Activated CD4-positive, alpha-beta T cell treated with anti-CD3 and anti-CD28 coated beads, Interleukin-2, amount 10 ng/mL, durations not matched to agents 24 days and 14 days (primary cell): ENCODE measurements at regions not wholly inside any gene's neighbourhood (a gene's known extent, or its start where the extent isn't known, plus 50 kb on each side); places are given as distances from the start of the nearest gene placed in this dataset.
"Not testable (repeated sequence)": the region's sequence is repeated elsewhere in the genome, so short reads cannot be mapped to it uniquely, and the experiment has no call there.

Source experiments
- DNase-seq: peaks from one replicate; pipeline ENCODE4 v3.0.0; 2022
- H3K27ac Mint-ChIP-seq: one replicate; pipeline ENCODE4 v1.8.0; 2022; ENCODE audit warnings: mild to moderate bottlenecking, mixed read lengths
- H3K27me3 Mint-ChIP-seq: one replicate; pipeline ENCODE4 v1.8.0; 2022; ENCODE audit warnings: mixed read lengths
- H3K36me3 Mint-ChIP-seq: one replicate; pipeline ENCODE4 v1.8.0; 2022; ENCODE audit warnings: low read depth, mild to moderate bottlenecking, mixed read lengths
- H3K4me1 Mint-ChIP-seq: one replicate; pipeline ENCODE4 v1.8.0; 2021; ENCODE audit warnings: mixed read lengths
- H3K4me3 Mint-ChIP-seq: one replicate; pipeline ENCODE4 v1.8.0; 2022; ENCODE audit warnings: mild to moderate bottlenecking, moderate library complexity, mixed read lengths
- H3K9me3 Mint-ChIP-seq: one replicate; pipeline ENCODE4 v1.8.0; 2021; ENCODE audit warnings: mixed read lengths
- intact Hi-C: fragments of 100-400 bp; cut with micrococcal nuclease; formaldehyde crosslinking; loops from one replicate; pipeline ENCODE4 v1.15.1; 2023

GRCh38 chr4:110867981-110868720, 245.3 kb upstream of the PITX2 start:
- Mint-ChIP-seq H3K4me3 (no peak overlapping the region), H3K36me3 (no peaks in the 10 kb centered on the region), H3K27ac (no peak overlapping the region), H3K27me3 (no peaks in the 10 kb centered on the region), H3K9me3 (peaks cover 4% of the 10 kb centered on the region), H3K4me1 (no peaks in the 10 kb centered on the region)
- intact Hi-C loops, result no loop called here
- no peak for DNase-seq

GRCh38 chr4:110869114-110869513, 246.2 kb upstream of the PITX2 start:
- no peak for DNase-seq
- no peaks in the 10 kb centered on the region for H3K4me1 Mint-ChIP-seq
- H3K27ac Mint-ChIP-seq, result no peak overlapping the region
- intact Hi-C loops, result no loop called here
- no peak overlapping the region for H3K4me3 Mint-ChIP-seq
- no peaks in the 10 kb centered on the region for H3K36me3 Mint-ChIP-seq
- H3K9me3 Mint-ChIP-seq, result peaks cover 4% of the 10 kb centered on the region
- no peaks in the 10 kb centered on the region for H3K27me3 Mint-ChIP-seq

DNA sequence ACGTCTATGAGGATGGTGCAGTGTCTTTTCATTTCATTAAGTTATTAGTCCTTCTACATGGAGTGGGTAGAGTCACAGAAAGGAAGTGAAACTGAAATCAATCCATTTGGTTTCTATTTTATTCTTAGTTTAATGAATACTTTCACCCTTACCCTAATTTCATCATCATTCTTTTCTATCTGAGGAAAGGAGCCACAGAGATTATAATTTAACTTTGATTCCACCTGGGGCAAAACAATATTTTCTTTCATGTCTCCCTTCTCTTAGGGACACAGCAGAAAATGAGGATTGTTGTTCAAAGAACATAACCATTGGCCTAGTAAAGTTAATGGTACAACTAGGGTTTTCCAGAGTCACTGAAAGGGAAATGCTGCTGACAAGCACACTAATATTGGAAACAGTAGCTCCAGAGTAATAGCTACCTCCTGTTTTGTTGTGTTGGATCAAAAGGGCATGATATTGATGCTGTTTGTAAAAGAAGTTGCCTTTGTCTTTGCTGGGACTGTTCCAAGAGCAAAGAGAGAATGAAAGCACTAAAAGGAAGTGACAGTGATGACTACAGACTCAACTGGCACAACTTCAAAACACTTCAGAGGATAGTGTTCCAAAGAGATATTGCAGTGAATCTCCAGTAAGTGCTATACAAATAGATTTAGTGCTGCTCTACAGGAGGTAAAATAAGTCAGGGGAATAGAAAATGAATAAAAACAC, 247.1 kb upstream of the PITX2 start:
- no peak overlapping the region for H3K4me3 Mint-ChIP-seq
- intact Hi-C loops, result no loop called here
- H3K27ac Mint-ChIP-seq, result no peak overlapping the region
- H3K4me1 Mint-ChIP-seq, result no peaks in the 10 kb centered on the region
- no peak for DNase-seq
- no peaks in the 10 kb centered on the region for H3K27me3 Mint-ChIP-seq
- no peaks in the 10 kb centered on the region for H3K36me3 Mint-ChIP-seq
- H3K9me3 Mint-ChIP-seq, result peaks cover 4% of the 10 kb centered on the region

GRCh38 chr4:110876214-110876613, 253.3 kb upstream of the PITX2 start:
- H3K4me3 Mint-ChIP-seq, H3K36me3 Mint-ChIP-seq, H3K4me1 Mint-ChIP-seq, H3K27me3 Mint-ChIP-seq, H3K27ac Mint-ChIP-seq, intact Hi-C loops, H3K9me3 Mint-ChIP-seq, DNase-seq: not testable (repeated sequence)

GRCh38 chr4:110876866-110877265, 254.0 kb upstream of the PITX2 start:
- intact Hi-C loops, result no loop called here
- no peaks in the 10 kb centered on the region for H3K9me3 Mint-ChIP-seq
- H3K4me3 Mint-ChIP-seq, result no peak overlapping the region
- H3K36me3 Mint-ChIP-seq, result no peaks in the 10 kb centered on the region
- H3K4me1 Mint-ChIP-seq, result no peaks in the 10 kb centered on the region
- H3K27me3 Mint-ChIP-seq, result no peaks in the 10 kb centered on the region
- DNase-seq, result no peak
- H3K27ac Mint-ChIP-seq, result no peak overlapping the region

- no peaks in the 10 kb centered on the region for H3K9me3 Mint-ChIP-seq
- no peak for DNase-seq
- H3K4me1 Mint-ChIP-seq, result no peaks in the 10 kb centered on the region
- no peaks in the 10 kb centered on the region for H3K36me3 Mint-ChIP-seq
- H3K27me3 Mint-ChIP-seq, result no peaks in the 10 kb centered on the region
- intact Hi-C loops, result no loop called here
- H3K4me3 Mint-ChIP-seq, result no peak overlapping the region
- H3K27ac Mint-ChIP-seq, result no peak overlapping the region
These were observed 255.0 kb upstream of the PITX2 start for GRCh38 chr4:110877778-110878370.

DNA sequence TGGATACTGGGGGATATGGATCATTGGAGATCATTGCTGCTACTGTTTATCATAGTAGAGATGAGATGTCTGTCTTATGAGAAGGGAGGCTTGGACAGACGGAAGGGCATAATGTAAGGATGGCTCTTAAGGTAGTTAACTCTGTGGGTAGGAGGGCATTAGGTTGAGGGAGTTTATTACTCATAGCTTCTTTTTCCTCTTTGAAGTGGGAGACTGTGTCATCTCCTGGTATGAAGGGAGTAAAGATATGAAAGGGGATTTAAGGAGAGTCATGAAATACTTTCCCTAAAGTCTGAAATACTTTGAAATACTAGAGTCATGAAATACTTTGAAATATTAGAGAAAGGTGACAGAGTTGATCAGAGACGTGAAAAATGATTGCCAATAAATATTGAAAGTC, 255.5 kb upstream of the PITX2 start:
- Mint-ChIP-seq H3K27me3 (no peaks in the 10 kb centered on the region), H3K36me3 (no peaks in the 10 kb centered on the region), H3K4me3 (no peak overlapping the region), H3K27ac (no peak overlapping the region), H3K4me1 (no peaks in the 10 kb centered on the region), H3K9me3 (no peaks in the 10 kb centered on the region)
- intact Hi-C loops, result no loop called here
- DNase-seq, result no peak

DNA sequence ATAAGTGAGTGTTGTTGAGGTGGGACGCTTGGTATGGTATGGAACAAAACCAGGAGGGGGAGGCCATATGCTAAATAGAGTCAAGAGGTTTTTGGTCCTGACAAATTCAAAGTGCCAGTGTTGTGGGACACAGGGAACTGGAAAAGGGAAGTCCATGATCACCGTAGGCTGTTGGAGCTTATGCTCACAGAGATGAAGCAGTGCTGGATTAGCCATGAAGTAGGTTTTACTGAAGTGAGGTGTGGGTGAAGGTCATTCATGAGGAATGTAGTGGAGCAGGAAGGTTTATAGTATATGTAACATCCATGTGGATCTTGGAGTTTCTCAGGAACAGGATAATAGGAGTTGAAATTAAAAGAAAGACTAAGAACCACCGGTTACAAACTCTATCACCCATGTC, 256.1 kb upstream of the PITX2 start:
- H3K27me3 Mint-ChIP-seq, result no peaks in the 10 kb centered on the region
- no peak for DNase-seq
- no peaks in the 10 kb centered on the region for H3K36me3 Mint-ChIP-seq
- intact Hi-C loops, result no loop called here
- no peaks in the 10 kb centered on the region for H3K4me1 Mint-ChIP-seq
- no peaks in the 10 kb centered on the region for H3K9me3 Mint-ChIP-seq
- H3K27ac Mint-ChIP-seq, result no peak overlapping the region
- H3K4me3 Mint-ChIP-seq, result no peak overlapping the region

DNA sequence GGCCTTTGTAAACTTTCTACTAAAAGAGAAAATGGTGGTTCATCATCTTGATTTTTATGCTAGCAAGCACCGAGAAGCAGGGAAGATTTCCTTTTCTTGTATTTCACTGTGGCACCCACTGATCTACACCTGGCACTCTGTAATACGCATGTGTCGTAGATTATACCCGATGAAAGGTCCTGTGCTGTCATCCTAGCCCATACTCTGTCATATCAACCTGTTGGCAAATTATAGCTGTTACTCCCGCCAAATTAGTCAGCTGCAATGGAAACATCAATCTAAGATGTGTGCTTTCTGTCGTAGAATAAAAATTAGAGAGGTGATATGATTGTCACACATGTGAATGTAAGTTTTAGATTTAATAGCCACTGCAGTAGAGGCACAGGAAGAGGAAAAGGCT, 263.4 kb upstream of the PITX2 start:
- no peak for DNase-seq
- Mint-ChIP-seq H3K36me3 (no peaks in the 10 kb centered on the region), H3K4me1 (no peaks in the 10 kb centered on the region), H3K27me3 (no peaks in the 10 kb centered on the region), H3K4me3 (no peak overlapping the region), H3K27ac (no peak overlapping the region), H3K9me3 (no peaks in the 10 kb centered on the region)
- intact Hi-C loops, result no loop called here

GRCh38 chr4:110886856-110887255, 264.0 kb upstream of the PITX2 start:
- intact Hi-C loops, result no loop called here
- H3K9me3 Mint-ChIP-seq, result no peaks in the 10 kb centered on the region
- no peak for DNase-seq
- no peak overlapping the region for H3K4me3 Mint-ChIP-seq
- H3K4me1 Mint-ChIP-seq, result no peaks in the 10 kb centered on the region
- no peaks in the 10 kb centered on the region for H3K27me3 Mint-ChIP-seq
- H3K27ac Mint-ChIP-seq, result no peak overlapping the region
- H3K36me3 Mint-ChIP-seq, result no peaks in the 10 kb centered on the region

DNA sequence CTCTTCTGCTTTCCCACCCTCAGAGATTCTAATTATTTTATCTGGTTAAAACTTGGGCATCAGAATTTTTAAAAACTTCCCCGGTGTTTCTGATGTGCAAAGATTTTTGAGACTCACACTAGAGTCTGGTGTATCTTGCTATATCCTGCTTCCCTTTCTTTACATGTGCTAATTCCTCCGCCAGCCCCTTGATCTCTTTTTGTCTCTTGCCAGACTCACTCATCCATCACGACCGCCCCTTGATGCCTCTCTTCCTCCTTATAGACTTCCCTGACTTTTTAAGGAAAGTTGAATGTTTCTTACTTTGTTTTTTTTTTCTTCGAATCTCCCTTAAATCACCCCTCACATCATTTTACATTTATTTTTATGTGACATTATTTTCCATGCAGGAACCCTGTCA, 274.9 kb upstream of the PITX2 start:
- no peak for DNase-seq
- no peaks in the 10 kb centered on the region for H3K4me1 Mint-ChIP-seq
- H3K27me3 Mint-ChIP-seq, result no peaks in the 10 kb centered on the region
- no peaks in the 10 kb centered on the region for H3K36me3 Mint-ChIP-seq
- no peak overlapping the region for H3K4me3 Mint-ChIP-seq
- H3K9me3 Mint-ChIP-seq, result no peaks in the 10 kb centered on the region
- no peak overlapping the region for H3K27ac Mint-ChIP-seq
- intact Hi-C loops, result no loop called here

GRCh38 chr4:110898290-110898689, 275.4 kb upstream of the PITX2 start:
- no peaks in the 10 kb centered on the region for H3K9me3 Mint-ChIP-seq
- H3K4me1 Mint-ChIP-seq, result no peaks in the 10 kb centered on the region
- H3K27me3 Mint-ChIP-seq, result no peaks in the 10 kb centered on the region
- no peak overlapping the region for H3K27ac Mint-ChIP-seq
- no peak overlapping the region for H3K4me3 Mint-ChIP-seq
- no peak for DNase-seq
- no peaks in the 10 kb centered on the region for H3K36me3 Mint-ChIP-seq
- intact Hi-C loops, result no loop called here

DNA sequence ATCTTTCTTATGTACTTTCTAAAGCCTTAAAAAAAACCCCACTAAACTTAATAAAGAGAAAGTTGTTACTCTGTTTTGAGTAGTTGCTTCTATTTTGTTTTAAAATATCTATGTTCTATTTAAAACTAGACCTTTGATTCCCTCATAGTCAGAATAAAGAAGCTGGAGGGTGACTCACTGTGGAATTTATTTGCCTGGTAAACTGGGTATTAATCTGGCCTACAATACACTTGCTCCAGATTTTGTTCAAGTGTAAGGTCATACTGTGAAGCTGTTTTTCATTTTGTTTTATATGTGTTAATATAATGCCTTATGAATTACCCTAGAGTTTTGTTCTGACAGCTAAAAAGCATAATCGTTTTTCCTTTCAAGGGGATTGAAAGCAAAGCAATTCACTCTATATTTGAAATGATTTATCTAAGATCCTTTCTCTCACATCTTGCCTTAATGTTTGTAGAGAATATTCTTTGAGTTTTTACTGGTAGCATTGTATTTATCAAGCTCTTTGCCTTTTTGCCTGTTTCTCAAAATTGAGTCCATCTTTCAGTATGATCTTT, 277.4 kb upstream of the PITX2 start:
- no peaks in the 10 kb centered on the region for H3K4me1 Mint-ChIP-seq
- H3K9me3 Mint-ChIP-seq, result no peaks in the 10 kb centered on the region
- no peak overlapping the region for H3K27ac Mint-ChIP-seq
- no peak overlapping the region for H3K4me3 Mint-ChIP-seq
- intact Hi-C loops, result no loop called here
- no peak for DNase-seq
- no peaks in the 10 kb centered on the region for H3K27me3 Mint-ChIP-seq
- H3K36me3 Mint-ChIP-seq, result no peaks in the 10 kb centered on the region

GRCh38 chr4:110902500-110902899, 279.6 kb upstream of the PITX2 start:
- DNase-seq, result no peak
- no peak overlapping the region for H3K4me3 Mint-ChIP-seq
- no peaks in the 10 kb centered on the region for H3K9me3 Mint-ChIP-seq
- no peaks in the 10 kb centered on the region for H3K36me3 Mint-ChIP-seq
- H3K27ac Mint-ChIP-seq, result no peak overlapping the region
- no peaks in the 10 kb centered on the region for H3K27me3 Mint-ChIP-seq
- no peaks in the 10 kb centered on the region for H3K4me1 Mint-ChIP-seq
- intact Hi-C loops, result no loop called here
